Stimulated activated naive CD4-positive, alpha-beta T cell (primary cell): ENCODE measurements at regions not wholly inside any gene's neighbourhood (a gene's known extent, or its start where the extent isn't known, plus 50 kb on each side); places are given as distances from the start of the nearest gene placed in this dataset.
"Not testable (repeated sequence)": the region's sequence is repeated elsewhere in the genome, so short reads cannot be mapped to it uniquely, and the experiment has no call there.

Experiments
- DNase-seq, 6 experiments: peaks; one replicate each; lab custom pipeline; 2025; lab: John Stamatoyannopoulos, UW

DNA sequence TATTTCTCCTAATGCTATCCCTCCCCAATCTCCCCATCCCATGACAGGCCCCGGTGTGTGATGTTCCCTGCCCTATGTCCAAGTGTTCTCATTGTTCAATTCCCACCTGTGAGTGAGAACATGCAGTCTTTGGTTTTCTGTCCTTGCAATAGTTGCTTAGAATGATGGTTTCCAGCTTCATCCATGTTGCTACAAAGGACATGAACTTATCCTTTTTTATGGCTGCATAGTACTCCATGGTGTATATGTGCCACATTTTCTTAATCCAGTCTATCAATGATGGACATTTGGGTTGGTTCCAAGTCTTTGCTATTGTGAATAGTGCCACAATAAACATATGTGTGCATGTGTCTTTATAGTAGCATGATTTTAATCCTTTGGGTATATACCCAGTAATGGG lies 51.3 kb upstream of the RIOK2 start:
- not testable (repeated sequence) for DNase-seq

DNA sequence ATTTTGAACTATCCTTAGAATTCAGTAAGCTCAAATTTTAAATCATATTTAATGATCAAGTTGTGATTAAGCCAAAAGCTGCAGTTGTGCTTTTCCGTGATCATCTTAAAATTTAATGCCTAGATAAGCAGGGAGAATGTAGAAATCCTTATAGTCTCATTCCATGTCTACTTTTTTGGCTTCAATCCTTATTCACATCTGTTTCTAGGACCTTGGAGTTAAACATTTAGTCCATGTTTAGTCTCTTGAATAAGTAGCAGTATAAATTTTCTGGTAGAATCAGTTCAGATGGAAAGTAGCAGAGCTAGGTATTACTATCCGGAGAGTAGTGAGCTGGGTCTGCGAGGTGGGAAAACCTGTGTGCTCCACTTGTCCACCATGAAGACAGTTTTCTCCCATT lies 59.3 kb upstream of the RIOK2 start:
- DNase-seq = no peak

DNA sequence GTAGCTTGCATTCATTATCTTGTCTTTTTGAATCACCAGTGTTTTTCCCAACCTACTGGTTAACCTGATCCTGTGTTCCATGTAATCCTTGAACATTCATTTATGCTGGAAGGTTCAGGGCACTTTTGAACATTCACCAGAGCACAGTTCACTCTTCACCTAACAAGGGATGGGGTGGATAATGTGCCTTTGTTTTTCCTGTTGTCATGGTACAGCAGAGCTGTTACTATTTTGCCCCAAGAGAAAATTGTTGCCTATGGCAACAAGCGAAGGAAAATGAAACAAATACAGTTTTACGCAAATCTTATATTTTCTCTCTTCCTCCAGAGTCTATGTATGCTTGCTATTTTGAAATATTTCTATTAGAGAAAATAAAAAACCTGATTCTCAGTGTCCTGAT lies 60.3 kb upstream of the RIOK2 start:
- no peak for DNase-seq

DNA sequence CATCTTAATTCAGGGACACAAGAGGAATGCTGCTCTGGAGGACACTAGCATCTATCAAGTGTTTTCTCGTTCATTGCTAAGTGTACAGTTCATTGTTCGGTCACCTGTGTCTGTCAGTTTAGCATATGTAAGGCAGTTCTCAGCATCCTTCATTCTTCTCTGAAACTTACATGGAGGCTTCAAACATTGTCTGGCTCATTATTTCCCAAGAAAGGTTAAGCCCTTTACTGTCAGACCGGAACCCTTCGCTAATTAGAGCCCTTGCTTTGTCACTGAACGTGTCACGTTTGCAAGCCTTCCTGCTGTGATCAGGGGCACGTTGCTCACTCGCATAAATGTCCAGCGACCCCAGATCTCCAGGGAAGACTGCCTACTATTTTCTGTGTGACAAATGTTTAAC lies 62.3 kb upstream of the RIOK2 start:
- DNase-seq = no peak

DNA sequence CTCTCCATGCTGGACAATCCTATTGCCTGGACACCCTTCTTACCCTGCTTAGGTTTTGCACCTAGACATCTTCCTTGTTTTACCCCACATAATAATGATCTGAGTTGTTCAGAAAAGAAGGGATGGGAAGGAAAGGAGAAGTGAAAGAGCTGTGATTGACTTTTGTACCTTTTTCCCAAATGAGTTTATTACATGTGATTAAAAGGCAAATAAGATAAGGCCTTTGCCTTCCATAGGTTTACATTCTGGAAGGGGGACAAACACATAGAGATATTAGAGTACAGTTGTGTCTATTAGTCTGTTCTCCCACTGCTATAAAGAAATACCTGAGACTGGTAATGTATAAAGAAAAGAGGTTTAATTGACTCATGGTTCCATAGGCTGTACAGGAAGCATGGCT lies 67.1 kb upstream of the RIOK2 start:
- DNase-seq = no peak

DNA sequence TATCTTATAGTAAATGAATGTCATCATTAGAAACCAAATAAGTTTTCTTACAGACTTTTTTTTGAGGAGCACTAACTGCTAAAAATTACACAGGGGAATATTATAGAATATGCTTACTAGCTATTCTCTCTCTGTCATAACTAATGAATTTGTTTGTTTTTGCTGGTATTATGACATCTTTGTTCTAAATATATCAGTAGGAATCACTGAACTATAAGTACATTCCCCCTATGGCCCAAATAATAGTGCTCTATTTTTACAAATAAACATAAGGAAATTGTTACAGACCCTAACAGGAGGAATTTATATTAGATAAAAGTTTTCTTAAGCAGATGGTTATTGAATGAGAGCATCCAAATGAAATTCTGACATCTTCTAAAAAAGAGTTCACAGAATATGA lies 83.0 kb upstream of the RIOK2 start:
- DNase-seq = no peak

DNA sequence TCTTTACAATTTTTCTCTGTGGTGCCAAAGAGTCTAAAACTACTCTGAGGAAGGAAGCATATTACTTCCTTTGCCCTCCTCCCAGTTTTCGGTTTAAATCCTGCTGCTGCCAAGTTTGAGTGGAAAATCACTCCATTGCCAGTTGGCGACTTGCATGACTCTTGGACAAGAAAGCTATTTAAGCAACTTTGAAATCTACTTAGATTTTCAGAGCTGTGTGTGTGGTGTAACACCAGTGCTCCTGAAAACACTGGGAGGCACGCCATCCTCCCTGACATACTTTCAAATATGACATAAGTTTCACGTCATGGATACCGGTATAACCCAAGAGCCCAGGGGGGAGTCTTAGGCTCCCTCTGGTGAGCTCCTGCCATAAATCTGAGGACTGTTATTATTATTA lies 83.5 kb upstream of the RIOK2 start:
- DNase-seq = no peak

DNA sequence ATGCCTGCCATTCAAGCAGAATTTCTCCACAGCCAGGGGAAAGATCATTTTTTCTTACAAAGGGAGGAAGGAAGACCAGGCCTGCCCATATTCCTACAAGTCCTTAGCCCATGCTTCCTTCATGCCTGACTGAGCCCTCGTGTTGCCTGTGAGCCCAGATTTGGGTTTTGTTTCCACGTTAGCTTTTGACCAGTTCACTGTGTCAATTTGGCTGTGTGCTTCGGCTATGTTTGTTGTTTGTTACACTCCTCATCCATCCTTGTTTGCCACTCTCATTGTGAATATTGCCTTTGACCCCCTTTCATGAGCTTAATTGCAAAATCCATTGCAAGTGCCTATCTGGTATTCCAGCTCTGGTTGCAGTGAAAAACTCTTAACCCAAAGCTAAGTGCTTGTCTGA lies 84.7 kb upstream of the RIOK2 start:
- no peak for DNase-seq

DNA sequence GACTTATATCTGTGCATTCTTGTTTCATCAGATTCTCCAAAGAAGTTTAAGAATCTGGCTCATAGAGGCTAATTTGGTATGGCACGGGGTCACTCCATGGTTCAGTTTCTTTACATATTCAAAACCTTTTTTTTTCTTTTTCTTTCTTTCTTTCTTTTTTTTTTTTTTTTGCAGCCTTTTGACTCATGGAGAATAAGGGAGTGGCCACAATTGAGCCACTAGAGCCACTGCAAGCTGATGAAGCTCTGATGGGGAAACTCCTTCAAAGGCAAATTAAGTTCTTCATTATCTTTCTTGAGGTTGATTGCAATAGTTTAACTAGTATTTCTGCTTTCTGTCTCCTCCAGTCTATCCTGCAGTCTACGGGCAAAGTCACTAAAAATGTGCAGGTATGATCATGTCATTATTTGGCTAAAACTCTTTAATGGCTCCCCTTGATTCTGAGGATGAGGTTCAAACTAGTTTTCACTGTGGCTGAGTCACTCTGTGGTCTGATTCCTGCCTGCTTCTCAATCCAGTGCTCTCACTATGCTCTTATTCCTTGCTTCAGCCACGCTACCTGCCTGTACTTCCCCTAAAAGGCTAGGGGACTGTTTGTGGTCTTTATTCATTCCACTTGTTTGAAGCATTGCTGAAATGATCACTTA lies 93.5 kb upstream of the RIOK2 start:
- DNase-seq = no peak

DNA sequence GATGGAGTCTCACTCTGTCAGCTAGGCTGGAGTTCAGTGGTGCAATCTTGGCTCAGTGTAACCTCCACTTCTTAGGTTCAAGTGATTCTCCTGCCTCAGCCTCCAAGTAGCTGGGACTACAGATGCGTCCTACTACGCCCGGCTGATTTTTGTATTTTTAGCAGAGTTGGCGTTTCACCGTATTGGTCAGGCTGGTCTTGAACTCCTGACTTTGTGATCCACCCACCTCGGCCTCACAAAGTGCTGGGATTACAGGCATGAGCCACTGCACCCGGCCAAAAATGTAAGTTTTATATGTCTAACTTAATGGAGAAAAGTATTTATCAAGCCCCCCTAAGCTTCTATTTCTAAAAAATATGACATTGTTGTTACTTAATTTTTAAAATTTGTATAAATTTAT lies 98.2 kb upstream of the RIOK2 start:
- no peak for DNase-seq

DNA sequence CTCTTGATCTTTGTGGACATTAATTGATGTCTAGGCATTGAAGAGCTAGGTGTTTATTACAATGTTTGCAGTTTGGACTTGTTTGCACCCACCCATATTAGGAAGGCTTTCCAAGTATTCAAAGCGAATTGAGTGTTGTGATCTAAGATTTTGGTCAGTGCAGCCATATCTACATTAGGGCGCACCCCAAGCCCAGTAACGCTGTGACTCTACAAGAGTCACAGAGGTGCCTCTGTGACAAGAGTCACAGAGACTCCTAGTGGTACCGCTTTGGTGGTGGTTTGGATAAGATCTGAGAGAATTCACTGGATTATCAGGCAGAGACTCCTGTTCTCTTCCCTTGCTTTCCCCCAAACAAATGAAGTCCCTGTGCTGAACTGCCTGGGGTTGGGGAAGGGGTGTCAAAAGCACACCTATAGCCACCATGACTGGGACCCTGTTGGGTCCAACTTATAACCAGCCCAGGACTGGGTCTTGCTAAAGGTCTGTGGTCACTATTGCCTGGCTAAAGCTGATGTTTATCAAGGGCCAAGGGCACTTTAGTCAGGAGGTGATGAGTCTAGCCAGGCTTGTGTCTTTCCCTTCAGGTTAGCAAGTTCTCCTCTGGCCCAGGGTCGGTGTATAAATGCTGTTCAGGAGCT lies 114.1 kb upstream of the RIOK2 start:
- DNase-seq = no peak

DNA sequence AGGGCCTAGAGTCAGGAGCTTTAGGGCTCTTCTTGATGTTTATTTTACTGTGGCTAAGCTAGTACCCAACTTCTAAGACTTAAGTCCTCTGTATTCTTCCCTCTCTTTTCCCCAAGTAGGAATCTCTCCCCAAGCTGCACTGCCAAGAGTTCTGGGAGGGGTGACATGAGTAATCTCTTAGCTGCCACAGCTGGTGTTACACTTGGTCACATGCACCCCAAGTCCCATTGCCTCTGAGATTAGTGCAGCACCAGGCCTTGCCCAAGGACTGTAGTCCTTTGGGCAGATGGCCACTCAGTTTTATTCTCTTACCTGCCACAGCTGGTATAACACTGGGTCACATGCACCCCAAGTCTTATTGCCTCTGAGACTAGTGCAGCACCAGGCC lies 114.7 kb upstream of the RIOK2 start:
- no peak for DNase-seq

DNA sequence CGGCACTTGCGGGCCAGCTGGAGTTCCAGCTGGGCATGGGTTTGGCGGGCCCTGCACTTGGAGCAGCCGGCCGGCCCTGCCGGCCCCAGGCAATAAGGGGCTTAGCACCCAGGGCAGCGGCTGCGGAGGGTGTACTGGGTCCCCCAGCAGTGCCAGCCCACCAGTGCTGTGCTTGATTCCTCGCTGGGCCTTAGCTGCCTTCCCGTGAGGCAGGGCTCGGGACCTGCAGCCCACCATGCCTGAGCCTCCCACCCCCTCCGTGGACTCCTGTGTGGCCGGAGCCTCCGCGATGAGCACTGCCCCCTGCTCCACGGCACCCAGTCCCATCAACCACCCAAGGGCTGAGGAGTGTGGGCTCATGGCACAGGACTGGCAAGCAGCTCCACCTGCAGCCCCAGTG lies 118.1 kb upstream of the RIOK2 start:
- not testable (repeated sequence) for DNase-seq

DNA sequence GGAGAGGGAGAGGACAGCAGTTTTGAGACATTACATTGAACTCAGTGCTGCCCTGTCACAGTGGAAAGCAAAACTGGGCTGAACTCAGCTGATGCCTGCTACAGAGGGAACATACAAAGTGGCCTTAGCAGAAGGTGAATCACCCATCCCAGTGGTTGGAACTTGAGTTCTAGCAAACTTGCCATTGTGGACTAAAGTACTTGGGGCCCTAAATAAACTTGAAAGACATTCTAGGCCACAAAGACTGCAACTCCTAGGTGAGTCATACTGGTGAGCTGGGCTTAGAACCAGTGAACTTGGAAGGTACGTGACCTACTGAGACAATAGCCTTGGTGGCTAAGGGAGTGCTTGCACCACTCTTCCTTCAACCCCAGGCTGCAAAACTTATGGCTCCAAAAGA lies 155.7 kb upstream of the RIOK2 start:
- DNase-seq = no peak

DNA sequence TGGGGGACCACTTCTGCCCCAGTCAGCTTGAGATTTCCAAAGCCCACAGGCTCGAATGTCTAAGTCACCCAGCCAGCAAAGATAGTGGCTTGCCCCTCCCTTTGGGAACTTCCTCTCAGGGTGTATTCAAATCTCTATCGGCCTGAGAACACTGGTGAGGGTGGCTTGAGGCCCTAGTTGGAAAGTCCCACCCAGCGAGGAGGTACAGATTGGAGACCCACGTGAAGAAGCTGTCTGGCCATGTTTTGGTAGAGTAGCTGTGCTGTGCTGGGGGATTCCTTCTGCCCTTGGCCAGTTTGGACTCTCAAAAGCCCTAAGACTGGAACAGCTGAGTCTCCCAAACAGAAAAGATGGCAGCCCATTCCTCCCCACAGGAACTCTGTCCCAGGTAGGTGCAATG lies 172.7 kb upstream of the RIOK2 start:
- no peak for DNase-seq

DNA sequence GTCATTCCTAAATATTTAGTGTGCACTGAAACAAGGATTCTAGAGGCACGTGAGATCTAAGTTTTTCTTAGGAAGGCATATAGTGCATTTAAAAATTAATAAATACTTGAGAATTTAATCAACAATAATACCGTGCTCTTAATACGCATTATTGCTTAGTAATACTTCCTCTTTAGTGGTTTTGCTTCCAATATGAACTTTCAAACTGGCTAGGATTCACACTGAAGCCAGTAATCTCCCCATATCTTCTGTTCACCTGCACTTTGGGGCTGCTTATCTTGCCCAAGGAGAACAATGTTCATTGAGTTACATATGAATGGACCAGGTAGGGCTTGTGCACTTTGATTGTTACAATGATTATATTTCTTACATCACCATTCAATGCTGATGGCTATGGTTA lies 180.5 kb upstream of the RIOK2 start:
- no peak for DNase-seq

DNA sequence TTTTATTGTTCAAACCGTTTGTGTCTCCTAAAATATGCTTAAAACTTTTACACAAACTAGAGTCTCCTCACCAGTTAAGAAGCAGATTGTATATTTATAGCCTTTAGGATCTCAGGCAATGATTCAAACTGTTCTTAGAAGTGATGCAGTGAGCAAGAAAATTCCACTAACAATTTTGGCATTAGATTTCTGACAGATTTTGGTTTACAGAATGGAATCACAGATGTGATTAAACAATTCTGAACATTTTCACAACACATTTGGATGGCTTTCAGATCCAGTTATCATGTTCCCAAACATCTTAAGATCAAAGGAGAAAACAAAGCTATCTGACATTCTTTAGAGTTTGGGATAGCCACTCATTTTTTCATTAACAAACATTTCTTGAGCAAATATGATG lies 181.7 kb upstream of the RIOK2 start:
- DNase-seq = no peak

DNA sequence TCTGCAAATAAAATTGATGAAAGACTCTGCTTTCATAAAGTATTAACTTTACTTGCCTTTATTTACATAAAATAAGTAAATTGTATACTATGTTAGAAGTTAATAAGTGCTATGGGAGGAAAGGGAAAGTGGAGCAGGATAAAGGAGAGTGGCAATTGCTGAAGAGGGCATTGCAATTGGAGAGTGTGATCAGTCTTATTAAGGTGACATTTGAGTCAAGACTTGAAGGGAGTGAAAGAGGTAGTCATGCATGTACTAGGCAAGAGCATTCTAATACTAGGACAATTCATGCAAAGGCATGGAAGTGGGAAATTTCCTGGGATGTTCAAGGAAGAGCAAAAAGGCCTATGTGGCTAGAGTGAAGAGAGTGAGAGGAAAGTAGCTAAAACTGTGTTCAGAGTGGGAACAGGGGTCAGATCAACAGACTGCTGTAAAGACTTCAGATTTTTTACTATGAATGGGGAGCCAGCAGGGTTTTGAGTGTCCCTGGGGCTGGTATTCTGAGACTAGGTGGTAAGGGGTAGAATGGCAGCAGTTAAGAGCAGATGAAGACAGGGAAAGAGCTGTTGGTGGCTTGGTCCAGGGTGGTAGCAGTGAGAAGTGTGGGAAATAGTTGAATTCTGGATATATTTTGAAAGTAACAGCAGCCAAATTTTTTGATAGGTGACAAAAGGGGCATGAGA lies 182.3 kb upstream of the RIOK2 start:
- DNase-seq = no peak

DNA sequence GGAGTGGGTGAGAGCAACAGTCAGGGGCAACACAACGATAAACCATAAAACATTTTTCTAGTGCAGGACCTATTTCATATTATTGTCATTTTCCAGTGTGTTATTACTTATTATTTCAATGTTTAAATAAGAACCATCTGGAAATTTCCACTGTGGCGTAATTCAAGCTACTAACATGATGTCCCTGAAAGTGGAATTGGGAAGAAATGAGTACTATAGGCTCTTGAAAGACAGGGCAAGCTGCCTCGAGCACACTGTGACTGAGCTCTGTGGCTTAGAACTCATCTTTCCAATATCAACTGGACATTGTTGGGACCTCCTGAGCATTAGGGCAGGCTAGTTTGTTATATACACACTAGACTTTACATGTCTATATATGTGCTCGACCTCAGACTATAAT lies 182.9 kb upstream of the RIOK2 start:
- no peak for DNase-seq

DNA sequence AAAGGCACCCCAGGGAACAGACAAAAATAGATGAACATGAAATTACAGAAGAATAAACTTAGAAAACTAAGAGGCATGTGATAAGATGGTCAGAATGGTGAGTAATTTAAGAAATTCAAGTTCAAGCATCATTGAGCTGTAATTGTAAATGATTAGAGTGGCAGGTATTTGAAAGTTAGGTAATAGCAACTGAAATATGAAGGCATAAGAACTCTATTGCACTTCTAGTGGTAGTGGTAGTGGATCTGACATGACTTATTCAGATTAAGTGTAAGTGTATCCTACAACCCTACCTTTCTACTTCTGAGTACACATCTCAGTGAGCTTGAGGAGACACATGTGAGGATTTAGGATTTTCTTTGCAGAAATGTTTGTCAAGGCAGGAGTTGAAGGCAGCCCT lies 192.9 kb upstream of the RIOK2 start:
- no peak for DNase-seq

DNA sequence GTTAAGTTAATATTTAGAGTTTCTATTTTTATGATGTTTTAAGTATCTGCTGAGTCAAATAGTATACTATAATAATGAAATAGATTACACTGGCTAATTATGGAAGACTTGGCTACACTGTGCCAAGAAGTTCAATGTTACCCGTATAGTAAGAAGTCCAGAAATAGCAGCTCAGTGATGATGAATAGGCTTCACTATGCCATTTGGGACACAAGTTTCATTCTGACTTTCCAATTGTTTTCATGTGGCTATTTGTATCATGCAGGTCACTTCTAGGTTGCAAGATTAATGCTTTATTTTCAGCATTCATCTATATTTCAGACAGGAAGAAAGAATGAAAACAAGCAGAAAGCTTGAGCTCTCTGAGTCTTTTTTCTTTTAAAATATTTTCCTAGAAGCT lies 194.5 kb upstream of the RIOK2 start:
- DNase-seq = no peak

DNA sequence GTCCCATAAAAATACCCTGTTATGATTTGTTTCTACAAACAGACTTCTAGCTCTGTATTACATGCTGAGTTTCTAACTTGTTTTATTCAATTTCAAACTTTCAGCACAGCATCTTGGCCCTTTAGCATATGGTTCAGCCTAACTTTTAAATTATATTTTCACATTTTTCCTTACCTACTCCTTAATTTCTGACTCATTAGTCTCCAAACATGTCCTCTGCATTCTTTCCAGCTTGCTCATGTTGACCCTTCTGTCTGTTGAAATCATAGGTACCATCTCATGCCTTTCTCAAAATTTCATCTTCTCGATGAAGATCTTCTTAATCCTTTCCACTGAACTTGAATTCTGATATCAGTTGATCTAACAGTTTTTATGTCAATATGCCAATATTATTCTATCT lies 200.9 kb upstream of the RIOK2 start:
- DNase-seq = no peak

DNA sequence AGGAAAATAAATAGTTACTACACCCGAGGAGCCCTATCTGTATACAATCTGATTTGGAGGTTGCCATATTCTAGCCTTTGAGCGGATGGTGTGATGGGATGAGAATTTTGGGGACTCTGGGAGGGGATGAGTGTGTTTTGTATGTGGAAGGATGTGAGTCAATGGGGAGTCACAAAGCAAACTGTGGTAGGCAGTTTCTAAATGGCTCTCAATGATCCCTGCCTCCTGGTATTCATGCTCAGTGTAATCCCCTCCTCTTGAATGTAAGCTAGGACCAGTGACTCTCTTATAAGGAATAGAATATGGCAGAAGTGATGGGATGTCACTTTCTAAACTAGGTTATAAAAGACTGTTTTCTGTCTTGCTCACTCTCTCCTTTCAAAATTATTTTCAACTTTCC lies 205.7 kb upstream of the RIOK2 start:
- DNase-seq = no peak

DNA sequence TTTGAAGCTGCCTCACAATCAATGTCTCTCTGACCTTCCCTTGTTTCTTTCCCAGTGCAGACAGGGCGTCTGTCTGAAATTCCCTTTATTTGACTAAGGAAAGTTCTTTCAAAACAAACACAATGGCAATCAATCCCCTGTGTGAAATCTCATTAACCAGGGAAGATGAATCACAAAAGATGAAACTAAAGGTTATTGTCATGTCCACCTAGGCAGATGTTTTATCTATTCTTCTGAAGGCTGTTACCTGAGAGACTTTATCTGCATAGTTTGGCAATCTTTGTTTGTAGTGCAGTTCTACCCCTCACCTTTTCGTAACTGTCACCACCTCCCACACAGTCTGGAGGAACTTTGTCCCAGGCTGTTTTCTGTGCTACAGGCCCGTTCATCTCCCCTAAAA lies 217.5 kb upstream of the RIOK2 start:
- DNase-seq = no peak
